GM19328 (cell line): ENCODE measurements at regions not wholly inside any gene's neighbourhood (a gene's known extent, or its start where the extent isn't known, plus 50 kb on each side); places are given as distances from the start of the nearest gene placed in this dataset.
"Not testable (repeated sequence)": the region's sequence is repeated elsewhere in the genome, so short reads cannot be mapped to it uniquely, and the experiment has no call there.

Experiments used
- ATAC-seq: cut with Tn5 transposase; IDR thresholded peaks from one replicate; pipeline ENCODE4 v1.9.1; 2021; ENCODE audit warnings: mild to moderate bottlenecking, moderate library complexity; ENCODE audit not compliant: unreplicated experiment

DNA sequence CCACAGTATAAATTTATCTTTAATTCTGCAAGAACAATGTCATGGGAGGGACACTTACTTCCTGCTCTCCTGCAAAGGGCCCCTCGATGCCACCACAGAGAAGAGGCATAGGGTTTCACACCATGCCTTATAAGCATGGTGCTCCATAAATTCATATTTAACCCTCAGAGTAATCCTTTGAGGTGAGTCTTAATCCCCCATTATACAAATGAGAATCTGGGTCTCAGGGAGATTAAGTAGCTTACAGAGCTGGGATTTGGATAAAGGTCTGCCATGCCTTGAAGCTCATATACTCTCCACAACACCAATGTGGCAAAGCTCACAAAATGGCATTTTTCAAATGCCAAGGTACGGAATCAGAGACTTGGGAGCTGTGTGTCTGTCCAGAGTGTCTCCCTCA is 268.5 kb upstream of the CCL2 start:
- no peak for ATAC-seq

DNA sequence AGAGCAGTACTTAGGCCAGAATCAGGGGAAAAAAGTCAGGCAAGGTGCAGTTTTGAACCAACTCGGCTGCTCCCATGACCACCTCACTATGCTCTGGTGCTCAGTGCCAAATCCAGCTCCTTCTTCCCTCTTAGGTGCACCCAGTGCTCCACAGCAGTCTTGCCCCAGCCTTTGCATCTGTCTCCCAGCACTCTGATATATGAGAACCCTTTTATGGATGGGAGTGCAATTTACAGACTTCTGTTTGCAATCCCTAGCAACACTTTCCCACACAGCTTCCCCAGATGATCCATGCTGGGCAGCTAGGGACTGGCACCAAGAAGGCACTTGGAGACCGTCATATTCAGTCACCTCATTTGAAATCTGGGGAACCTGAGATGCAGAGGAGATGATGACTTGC is 267.9 kb upstream of the CCL2 start:
- ATAC-seq, result no peak

DNA sequence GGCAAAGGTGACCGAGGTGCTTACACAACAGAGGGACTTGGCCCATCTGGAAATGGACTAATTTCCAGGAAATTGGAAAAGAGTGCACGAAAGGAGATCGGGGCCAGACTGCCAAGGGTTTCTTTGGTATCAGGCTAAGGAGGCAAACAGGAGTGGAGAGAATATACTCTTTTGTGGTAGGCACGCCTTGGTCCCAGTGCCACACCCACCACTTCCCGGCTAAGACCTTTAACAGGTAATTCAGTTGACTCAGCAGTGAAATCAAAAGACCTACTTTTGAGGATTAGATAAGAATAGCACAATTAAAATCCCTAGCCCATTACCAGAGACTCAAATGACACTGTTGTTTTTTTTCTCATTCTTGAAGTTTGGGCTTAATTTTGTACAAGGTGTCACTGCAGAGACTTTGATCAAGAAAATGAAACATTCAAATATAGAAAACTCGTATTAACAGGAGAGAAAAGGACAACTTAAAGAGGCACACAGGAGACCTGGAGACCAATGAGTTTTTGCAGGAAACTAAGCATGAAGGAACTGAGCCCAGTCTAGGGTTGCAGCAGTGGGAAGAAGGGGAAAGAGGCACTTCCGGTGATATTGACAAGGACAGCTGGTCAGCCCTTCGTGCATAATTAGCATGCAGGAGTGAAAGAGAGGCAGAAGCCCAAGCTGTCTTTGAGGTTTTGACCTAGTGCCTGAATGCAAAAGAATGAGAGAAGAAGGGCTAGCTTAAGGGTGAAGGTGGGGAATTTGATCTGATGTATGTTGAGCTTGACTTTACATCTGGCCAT is 265.5 kb upstream of the CCL2 start:
- ATAC-seq, result no peak

DNA sequence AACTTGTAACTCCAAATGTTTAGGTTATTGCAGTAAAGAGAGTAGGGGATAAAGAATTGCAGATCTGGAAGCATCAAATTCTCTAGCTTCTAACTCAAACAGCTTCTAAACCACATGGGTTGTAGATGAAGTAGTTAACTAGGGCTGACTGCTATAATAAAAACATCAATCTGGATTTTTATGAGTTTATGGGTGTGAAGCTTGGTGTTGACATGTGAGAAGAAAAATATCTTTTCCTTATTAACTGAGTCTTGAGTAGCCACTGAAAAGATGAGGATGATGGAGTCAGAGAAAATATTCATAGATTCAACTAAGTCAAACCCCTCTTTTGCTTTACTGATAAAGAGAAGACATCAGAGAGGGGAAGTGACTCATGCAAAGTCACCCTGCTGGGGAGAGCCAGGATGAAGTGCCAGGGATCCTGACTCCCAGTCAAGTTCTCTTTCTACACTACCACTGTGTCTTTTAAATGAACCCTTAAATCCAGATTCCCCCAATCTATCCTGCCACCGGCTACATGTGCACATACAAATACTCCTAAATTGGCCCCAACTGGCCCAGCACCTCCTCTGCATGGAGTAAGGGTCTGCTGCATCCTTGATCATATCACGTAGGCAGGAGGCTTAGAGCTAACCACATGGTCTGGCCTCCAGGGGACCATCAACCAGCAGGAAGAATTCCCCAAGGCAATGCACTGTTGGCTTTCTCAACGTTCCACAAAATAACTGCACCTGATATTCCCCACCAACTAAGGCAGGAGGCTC is 264.0 kb upstream of the CCL2 start:
- ATAC-seq, result no peak

DNA sequence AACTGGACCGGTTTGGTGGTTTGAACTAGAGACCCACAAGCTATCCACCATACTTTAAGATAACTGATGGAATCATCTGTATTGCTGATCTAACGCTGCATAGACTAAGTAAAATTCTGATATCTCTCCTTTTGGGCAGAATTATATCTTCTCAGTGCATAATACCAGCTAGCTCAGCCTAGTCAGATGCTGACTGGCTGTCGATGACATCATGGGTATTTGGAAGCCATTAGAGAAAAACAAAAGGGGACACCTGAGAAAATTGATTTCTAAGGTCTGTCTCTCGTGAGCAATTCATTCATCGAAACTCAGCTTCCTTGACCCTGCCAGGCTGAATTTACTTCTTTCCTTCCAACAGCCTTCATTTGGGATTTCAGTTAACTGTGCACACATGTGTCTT is 263.0 kb upstream of the CCL2 start:
- ATAC-seq, result no peak

DNA sequence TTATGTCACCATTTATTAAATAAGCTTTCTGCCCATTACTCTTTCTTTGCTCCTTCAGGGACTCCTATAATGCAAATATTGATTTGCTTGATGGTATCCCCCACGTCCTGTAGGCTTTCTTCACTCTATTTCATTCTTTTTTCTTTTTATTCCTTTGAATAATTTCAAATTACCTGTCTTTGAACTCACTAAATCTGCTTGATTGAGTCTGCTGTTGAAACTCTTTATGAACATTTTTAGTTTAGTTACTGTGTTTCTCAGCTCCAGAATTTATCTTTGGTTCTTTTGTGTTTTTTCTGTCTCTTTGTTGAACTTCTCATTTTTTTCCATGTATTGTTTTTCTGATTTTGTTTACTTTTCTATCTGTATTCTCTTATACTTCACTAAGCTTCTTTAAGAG is 254.4 kb upstream of the CCL2 start:
- ATAC-seq, result no peak

DNA sequence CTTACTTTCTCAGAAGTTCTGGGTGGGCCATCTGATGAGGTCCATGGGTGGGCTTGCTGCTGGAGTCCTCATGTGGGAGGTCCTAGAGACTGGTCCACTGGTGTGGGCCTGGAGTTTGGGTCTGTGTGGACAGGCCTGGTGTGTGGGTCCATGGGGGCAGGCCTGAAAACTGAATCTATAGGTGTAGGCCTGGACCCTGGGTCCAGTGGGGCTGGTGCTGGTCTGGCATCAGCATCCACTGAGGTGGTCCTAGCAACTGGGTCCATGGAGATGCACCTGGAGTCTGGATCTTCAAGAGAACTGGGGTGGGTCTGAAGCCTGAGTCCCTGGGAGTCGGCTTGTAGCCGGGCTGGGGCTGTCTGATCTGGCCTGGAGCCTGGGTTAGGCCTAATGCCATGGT is 253.8 kb upstream of the CCL2 start:
- ATAC-seq, result no peak

DNA sequence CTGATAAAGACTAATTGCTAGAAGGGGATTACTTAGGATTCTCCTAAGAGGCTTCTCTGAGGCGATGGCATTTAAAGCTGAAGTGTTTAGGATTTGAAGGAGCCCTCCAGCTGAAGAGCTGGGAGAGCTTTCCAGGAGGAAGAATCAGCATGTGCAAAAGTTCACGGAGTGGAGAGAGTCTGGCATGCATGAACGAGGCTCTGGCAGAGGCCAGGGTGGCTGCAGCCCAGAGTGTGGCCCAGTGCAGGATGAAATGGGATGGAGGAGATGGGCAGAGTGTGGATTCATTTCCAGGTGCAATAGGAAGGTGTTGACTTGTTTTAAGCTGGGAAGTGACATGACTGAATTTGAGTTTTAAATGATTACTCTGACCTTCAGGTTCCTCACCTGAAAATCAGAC is 249.0 kb upstream of the CCL2 start:
- no peak for ATAC-seq

DNA sequence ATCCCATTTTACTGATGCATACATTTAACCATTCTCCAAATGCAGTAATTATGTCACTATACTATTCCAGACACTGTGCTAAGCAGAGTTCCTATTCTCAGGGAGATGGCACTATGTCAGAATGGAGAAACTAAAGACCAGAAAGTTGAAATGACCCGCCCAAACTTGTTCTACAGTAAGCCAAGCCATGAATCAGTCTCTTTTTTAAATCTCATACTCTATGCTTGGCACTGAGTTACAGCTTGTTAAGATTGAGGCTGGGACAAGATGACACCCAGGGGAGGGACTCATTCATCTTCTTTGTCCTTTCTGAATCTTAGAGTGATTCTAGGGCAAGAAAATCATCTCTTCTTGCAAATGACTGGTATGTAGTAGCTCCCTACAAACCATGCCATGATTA is 247.0 kb upstream of the CCL2 start:
- no peak for ATAC-seq

DNA sequence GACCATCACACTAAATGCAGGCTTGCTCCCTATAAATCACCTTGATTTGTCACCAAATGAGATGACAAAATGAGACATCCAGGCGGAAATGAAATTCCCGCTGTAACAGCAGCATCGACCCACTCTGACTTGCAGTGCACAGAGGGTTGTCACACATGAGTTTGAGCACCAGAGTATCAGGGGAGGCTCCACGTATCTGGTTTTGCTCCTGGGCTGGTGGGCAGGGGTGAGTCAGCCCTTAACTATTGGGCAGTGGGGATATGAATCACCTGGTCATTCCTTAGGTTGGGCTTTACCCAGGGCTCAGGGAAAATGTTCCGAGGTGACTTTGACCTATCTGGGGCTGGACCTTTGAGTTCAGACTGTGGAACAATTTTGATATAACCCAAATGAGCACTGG is 245.2 kb upstream of the CCL2 start:
- ATAC-seq, result no peak

DNA sequence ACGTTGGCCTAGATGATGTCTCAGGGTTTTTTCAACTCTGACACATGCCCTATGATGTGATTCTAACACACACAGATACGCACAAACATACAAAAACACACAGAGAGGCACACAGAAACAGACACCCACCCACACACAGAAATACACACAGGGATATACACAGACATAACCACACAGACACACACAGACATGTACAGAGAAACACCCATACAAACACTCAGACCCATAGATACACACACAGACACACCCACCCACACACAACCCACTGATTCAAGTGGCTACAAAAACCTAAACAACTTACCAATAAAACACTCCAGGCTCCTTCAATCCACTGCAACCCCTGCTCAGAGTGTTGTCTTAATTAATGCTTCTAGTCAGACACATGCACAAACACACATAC is 244.6 kb upstream of the CCL2 start:
- no peak for ATAC-seq

DNA sequence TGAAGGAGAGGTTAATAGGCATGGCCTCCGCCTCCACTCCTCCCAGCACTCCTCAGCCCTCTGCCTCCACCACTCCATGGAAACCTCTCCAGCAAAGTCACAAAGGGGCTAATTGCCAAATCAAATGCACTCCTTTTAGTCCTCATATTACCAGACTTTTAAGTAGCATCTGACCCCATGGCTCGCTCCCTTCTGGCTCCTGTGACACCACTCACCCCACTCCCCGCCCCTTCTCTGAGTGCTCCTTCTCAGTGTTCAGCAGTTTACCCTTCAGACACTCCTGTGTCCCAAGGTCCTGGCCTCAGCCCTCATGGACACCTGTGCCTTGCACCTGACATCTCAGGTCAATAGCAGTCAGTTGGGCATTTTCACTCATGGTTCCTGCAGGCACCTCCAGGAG is 243.5 kb upstream of the CCL2 start:
- no peak for ATAC-seq

DNA sequence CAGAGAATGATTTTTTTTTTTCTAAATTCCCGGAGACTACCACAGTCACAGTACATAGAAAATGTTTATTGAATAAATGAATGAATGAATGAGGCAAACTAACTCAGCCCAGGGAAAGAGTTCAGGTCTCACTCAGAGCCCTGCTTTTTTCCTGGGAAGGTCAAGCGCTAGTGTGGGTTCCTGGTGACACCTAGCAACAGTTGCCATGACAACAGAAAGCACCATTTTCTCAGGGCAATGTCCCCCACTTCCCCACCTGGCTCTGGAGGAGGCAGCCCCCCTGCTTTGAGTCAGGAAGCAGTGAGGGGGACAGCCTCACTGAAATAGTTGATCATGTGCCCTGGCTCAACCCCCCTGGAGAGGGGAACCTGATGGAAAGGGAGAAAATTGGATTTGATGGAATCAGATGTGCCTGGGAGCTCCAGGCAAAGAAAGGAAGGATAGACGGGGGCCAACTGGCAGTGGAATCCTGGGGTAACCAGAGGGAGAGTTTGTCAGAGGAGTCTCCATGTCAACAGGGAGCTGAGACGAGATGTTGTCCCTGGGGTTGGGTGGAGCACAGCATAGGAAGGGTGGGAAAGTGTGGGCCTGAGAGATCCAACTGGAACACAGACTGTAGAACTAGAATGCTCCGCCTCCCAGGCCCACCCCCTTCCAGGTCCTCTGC is 242.2 kb upstream of the CCL2 start:
- ATAC-seq, result no peak

DNA sequence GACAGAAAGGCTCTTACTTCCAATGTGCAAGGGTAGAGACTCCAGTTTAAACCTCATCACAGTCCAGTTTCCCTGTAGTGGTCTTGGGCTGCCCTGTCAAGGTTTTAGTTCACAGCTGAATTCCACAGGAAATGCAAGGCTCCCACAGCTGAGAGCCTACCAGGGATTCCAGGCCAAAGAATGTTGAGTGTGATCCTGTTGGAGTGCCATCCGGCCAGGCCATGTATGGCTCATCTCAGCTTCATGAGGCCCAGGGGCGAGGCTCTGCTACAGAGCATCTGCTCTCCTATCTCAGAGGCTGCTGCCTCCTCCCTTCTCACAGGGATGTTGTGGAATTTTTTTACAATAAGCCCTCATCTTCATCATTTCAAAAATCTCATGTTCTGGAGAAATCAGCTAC is 239.8 kb upstream of the CCL2 start:
- ATAC-seq, result no peak

DNA sequence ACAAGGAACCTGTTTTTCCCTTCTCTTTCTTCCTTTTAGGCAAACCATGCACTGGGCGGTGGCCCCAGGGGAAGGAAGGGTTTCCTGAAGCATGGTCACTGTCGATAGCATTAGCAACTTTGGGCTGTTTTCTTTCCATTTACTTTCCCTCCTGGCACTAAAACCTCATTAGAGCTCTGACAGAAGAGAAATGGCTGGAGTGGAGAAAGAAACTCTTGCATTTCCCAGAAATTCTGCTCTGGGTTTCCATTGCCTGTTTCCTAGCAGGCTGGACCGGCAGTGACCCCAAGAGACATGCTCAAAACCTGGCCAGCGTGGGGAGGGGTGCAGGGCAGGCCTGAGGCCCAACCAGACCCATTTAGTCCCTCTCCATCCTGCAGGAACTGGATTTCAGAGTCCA is 230.7 kb upstream of the CCL2 start:
- ATAC-seq, result no peak

DNA sequence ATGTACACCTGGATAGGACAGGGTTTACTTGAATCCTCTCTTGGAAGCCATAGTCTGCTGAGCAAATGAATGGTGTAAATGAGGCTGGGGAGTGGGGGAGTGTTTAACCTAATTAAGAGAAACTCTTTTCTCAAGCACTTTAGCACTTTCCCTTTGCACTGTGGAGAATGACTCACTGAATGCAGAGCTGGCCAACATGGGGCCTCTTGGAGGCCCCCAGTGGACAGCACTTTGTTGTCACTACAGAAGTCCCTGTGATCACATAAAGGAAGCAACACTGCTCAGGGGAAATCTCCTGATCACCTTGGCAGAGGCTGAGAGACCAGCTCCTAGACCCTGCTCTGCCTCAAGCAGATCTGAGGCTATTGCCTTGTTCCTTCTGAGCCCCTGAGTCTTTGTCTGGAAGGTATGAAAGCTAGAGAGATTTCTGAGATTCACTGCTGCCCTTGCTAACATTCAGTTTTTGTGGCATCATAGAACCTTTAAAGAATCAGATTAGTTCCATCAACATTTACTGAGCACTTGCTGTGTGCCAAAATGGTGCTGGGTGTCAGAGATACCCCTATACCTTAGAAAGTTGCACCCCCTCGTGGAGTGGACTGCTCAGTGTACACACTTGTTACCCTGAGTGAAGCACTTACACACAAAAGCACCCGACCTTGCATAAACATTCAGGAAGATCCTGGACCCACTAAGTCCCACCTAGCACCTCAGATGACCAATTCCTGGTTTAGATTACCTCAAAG is 230.1 kb upstream of the CCL2 start:
- no peak for ATAC-seq

DNA sequence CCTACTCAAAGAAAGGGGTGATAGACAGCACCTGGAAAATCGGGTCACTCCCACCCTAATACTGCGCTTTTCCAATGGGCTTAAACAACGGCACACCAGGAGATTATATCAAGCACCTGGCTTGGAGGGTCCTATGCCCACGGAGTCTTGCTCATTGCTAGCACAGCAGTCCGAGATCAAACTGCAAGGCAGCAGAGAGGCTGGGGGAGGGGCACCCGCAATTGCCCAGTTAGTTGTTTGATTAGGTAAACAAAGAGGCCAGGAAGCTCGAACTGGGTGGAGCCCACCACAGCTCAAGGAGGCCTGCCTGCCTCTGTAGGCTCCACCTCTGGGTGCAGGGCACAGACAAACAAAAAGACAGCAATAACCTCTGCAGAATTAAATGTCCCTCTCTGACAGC is 224.5 kb upstream of the CCL2 start:
- ATAC-seq, result not testable (repeated sequence)

DNA sequence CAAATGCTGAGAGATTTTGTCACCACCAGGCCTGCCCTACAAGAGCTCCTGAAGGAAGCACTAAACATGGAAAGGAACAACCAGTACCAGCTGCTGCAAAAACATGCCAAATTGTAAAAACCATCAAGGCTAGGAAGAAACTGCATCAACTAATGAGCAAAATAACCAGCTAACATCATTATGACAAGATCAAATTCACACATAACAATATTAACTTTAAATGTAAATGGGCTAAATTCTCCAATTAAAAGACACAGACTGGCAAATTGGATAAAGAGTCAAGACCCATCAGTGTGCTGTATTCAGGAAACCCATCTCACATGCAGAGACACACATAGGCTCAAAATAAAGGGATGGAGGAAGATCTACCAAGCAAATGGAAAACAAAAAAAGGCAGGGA is 222.8 kb upstream of the CCL2 start:
- ATAC-seq, result not testable (repeated sequence)

DNA sequence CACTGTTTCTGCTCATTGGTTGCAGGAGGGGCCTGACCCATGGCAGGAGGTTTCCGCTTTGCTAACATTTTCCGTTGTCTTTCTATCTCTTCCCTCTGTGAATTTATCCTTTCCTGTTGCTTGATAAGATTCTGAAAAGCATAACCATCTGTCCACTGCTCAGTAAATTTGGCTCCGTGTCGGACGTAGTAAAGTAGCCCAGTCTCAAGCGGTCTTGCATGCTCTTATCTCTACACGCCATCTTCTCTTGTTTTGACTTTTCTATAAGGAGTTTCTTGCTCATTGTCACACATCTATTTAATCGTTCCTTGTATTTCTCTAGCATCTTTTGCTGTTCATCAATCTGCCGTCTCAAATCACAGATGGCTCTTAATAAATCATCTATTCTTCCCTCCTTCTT is 216.3 kb upstream of the CCL2 start:
- ATAC-seq, result not testable (repeated sequence)

DNA sequence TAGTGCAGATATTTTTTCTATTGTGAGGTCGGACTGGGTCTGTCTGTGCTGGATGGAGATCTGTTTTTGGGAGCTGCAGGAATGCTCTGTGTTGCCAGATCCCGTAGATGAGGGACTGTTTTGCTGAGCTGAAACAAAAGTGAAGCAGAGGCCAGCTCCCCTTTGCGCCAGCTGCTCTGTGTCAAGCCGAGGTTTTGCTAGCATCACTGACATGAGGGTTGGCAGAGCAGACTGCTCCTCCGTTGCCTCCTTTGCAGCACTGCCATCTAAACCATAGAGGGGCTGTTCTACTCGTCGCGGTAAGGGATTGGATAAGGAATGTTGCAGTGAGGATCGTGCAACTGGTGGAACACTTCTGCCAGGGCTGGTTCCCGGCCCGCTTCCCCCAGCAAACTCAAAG is 215.9 kb upstream of the CCL2 start:
- not testable (repeated sequence) for ATAC-seq
